H1 (cell line): ENCODE measurements at regions not wholly inside any gene's neighbourhood (a gene's known extent, or its start where the extent isn't known, plus 50 kb on each side); places are given as distances from the start of the nearest gene placed in this dataset.

Experiments used
- EP300 ChIP-seq, 2 experiments: IDR thresholded peaks; 1 replicate in 1 of 2; 2 replicates in 1 of 2; pipeline ENCODE4 v1.6.1; 2011 to 2012; ENCODE audit warnings: low read depth in 2 of 2, low read length in 2 of 2, mild to moderate bottlenecking in 2 of 2, borderline replicate concordance in 1 of 2, inconsistent platforms in 1 of 2, moderate library complexity in 1 of 2
- KDM1A ChIP-seq: fragments of 200-600, 300-600 bp; sonication (generic); IDR thresholded peaks from 2 replicates; pipeline ENCODE4 v1.7.1; 2016; ENCODE audit warnings: mild to moderate bottlenecking, low read length, borderline replicate concordance

- TF ChIP-seq KDM1A, result 0 out of 2 replicates have a peak, but pooled peaks have one; percentile 37
- TF ChIP-seq EP300 (IDR thresholded peaks at IDR 0.05; ENCODE audit: borderline replicate concordance in 1 of 2, low read depth in 2 of 2, low read length in 2 of 2), result no peak
- TF ChIP-seq, all 59 proteins: peak for 1
Observed at GRCh38 chr7:9900339-9900738, 1073.3 kb upstream of the PHF14 start (continued).
